Stromal cell of bone marrow (primary cell): ENCODE measurements at regions not wholly inside any gene's neighbourhood (a gene's known extent, or its start where the extent isn't known, plus 50 kb on each side); places are given as distances from the start of the nearest gene placed in this dataset.
"Not testable (repeated sequence)": the region's sequence is repeated elsewhere in the genome, so short reads cannot be mapped to it uniquely, and the experiment has no call there.

Experiments
- DNase-seq: peaks from one replicate; pipeline ENCODE4 v3.0.0-alpha.2; 2012; ENCODE audit warnings: low read depth

DNA sequence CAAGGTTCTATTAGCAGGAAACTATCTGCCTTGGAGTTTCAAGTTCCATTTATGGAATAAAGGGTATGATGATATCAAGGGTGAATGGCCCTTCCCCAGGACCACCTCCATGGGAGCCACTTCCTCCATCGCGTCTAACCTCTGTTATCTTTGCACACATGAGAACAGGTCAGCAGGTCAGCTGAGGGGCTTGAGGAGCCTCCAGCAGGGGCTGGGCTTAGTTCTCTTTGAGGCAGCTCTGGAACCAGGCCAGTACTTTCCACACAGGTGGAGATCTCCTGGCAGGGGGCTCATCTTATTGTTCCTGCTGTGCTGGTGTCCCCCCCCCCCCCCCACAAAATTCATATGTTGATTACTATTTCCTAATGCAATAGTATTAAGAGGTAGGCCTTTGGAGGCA is 472.2 kb upstream of the ZMIZ1 start:
- DNase-seq: no peak

- DNase-seq: no peak
These were observed 470.8 kb upstream of the ZMIZ1 start for GRCh38 chr10:78597796-78598555.

DNA sequence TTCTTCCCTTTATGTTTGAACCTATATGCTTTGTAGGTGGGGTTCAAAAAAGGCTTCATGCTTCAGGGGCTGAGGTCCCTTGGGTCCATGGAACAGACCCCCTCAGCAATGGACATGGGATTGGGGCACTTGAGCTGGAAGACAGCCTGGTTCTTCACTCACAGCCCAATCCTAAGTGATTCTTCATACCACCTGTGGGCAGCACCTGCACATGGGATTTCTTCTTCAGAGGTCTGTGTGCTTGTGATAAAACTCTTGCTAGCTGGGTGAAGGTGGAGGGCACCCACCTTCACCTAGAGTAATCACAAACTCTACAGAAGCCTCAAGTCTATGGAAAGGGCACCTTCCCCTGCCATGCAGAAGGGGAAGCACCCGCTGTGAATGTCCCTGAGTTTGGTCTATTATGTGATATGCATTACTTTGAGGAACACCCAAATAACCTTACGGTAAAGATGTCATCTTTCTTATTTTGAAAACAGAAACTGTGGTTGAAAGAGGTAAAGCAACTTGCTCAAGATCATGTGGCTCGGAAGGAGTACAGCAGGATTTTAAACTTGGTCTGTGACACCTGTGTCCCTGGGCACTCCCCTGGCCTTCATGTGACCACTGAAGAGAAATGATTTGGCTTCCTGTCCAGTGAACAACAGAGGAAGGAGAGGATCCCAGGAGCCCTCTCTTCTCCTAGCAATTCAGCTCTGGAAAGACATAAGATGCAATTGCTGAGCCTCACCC is 469.5 kb upstream of the ZMIZ1 start:
- no peak for DNase-seq

DNA sequence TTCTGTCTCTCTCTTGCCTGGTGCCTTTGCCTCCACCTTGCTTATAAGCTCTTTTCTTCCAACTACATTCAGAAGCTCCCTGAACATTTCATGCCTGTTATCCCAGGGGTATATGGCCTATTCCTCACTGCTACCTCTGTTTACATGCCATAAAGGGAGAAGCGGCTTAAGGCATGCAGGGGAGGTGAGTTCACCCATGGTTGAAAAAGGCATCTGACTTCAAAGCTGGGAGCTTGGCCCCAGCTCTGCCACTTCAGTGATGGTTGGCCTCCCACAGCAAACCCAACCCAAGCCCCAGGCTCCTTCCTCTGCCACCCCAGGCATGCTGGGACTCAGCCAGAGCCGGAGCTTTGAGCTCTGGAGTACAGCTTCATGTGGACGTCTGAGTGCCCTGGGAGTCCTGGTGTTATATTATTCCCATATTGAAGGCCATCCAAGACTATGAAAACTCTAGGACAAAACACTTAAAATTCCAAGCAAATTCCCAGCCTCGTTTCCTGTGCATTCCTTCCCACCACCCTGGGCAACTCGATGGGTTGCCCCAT is 468.6 kb upstream of the ZMIZ1 start:
- no peak for DNase-seq

GRCh38 chr10:78600740-78601139 is 468.0 kb upstream of the ZMIZ1 start:
- DNase-seq: peak; percentile 55

- DNase-seq: no peak
These were observed 466.4 kb upstream of the ZMIZ1 start for GRCh38 chr10:78602201-78602932.

DNA sequence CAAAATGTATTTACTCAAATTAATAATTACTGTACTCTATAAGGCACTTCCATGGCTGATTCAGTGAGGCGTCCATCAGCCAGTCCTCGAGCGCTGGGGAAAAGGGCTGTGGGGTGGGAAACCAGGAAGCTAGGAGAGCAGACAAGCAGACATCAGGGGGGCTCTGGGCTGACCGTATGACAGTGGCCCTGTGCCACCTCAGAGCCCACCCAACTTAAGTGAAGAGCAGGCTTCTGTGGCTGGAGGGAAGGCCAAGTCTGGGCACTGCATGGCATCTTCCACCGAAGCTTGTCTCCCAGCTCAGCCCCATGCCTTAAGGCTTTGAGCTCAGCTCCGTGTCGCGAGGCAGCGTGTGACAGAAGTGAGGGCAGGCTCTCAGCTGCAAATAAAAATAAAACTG is 464.5 kb upstream of the ZMIZ1 start:
- DNase-seq: no peak

- no peak for DNase-seq
These were observed 464.0 kb upstream of the ZMIZ1 start for GRCh38 chr10:78604721-78605120.

- no peak for DNase-seq
These were observed 462.9 kb upstream of the ZMIZ1 start for GRCh38 chr10:78605800-78606350.

DNA sequence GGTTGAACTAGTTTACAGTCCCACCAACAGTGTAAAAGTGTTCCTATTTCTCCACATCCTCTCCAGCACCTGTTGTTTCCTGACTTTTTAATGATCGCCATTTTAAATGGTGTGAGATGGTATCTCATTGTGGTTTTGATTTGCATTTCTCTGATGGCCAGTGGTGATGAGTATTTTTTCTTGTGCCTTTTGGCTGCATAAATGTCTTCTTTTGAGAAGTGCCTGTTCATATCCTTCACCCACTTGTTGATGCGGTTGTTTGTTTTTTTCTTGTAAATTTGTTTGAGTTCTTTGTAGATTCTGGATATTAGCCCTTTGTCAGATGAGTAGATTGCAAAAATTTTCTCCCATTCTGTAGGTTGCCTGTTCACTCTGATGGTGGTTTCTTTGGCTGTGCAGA is 462.0 kb upstream of the ZMIZ1 start:
- not testable (repeated sequence) for DNase-seq

DNA sequence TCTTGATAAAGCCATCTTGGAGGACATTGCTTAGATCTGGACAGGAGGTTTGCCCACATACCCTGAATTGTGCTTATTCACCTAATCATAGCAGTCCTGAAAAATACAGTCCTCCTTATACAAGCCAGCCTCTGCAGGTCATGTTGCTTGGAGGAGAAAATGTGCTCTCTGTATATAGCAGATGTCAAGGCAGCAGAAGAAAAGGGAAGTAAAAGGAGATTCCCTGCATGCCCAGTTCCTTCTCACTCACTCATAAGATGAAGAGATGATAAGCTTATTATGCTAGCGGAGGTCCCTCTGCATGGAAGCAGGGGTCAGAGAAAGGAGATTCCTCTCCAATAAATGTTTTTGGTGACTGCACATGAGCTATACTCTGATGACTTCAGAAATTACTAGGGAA is 458.8 kb upstream of the ZMIZ1 start:
- DNase-seq: no peak

- no peak for DNase-seq
These were observed 455.6 kb upstream of the ZMIZ1 start for GRCh38 chr10:78613132-78613531.

GRCh38 chr10:78614267-78614666 is 454.5 kb upstream of the ZMIZ1 start:
- DNase-seq: no peak

GRCh38 chr10:78614744-78615143 is 454.0 kb upstream of the ZMIZ1 start:
- DNase-seq: no peak

DNA sequence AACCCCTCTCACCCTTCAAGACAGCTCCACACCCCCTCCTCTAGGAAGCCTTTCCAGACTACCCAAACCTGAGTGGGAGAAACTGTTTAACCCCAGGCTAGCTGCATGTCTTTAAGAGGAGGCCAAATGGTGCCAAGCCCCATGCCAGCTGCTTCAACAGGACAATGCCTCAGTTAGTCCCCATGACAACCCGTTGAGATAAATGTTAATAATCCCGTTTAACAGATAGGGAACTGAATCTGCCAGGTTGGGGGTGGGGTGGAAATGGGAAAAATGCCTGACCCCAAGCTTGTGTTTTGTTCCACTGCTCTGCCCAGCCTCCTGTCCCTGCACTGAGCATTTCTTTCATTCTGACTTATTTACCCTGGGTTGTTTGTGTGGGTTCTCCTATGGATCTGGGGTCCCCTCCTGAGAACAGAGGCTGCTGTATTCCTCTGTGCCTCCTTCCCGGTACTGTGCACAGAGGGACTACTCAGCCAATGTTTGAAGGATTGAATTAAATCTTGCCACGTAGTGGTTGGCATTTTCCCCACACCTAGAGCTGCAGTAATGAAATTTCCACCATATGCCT is 452.6 kb upstream of the ZMIZ1 start:
- no peak for DNase-seq

GRCh38 chr10:78617115-78617514 is 451.7 kb upstream of the ZMIZ1 start:
- DNase-seq: no peak

- DNase-seq: no peak
These were observed 451.1 kb upstream of the ZMIZ1 start for GRCh38 chr10:78617631-78618030.

DNA sequence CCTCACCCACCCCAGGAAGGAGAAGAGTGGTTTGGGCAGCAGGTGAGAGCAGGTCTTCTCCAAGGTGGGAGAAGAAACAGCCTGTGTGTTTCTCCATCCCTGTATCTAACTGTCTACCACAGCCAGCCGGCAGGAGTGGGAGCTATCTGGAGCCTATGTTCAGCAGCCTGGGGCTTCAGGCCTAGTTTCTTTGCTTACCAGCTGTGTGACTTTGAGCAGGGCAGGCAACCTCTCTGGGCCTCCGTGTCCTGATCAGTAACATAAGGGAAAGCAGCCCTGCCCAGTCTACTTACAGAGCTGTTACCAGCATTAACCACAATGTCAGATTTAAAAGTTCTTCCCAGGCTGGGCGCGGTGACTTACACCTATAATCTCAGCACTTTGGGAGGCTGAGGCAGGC is 450.7 kb upstream of the ZMIZ1 start:
- DNase-seq: no peak

- no peak for DNase-seq
These were observed 449.5 kb upstream of the ZMIZ1 start for GRCh38 chr10:78619115-78619851.

GRCh38 chr10:78619896-78620295 is 448.9 kb upstream of the ZMIZ1 start:
- DNase-seq: no peak
